KMS-11 (cell line): ENCODE measurements at regions not wholly inside any gene's neighbourhood (a gene's known extent, or its start where the extent isn't known, plus 50 kb on each side); places are given as distances from the start of the nearest gene placed in this dataset.

Experiments
- H2AFZ ChIP-seq: fragments of 200-600 bp; sonication (generic); 2 replicates; pipeline ENCODE4 v1.6.1; 2016; ENCODE audit warnings: antibody characterized with exemption, mixed run types, low read depth
- H3K27ac ChIP-seq: fragments of 200-600 bp; sonication (generic); 2 replicates; pipeline ENCODE4 v1.6.1; 2016; ENCODE audit warnings: mild to moderate bottlenecking, mixed run types
- H3K27me3 ChIP-seq: fragments of 200-600 bp; sonication (generic); 2 replicates; pipeline ENCODE4 v1.6.1; 2017; ENCODE audit warnings: mild to moderate bottlenecking, low read depth, mixed run types, moderate library complexity; ENCODE audit not compliant: insufficient read depth
- H3K36me3 ChIP-seq: fragments of 200-600 bp; sonication (generic); 2 replicates; pipeline ENCODE4 v1.6.1; 2017; ENCODE audit warnings: mild to moderate bottlenecking, mixed run types; ENCODE audit not compliant: insufficient read depth
- H3K4me1 ChIP-seq: fragments of 200-600 bp; sonication (generic); 2 replicates; pipeline ENCODE4 v1.6.1; 2016; ENCODE audit warnings: mild to moderate bottlenecking, low read depth, mixed run types; ENCODE audit not compliant: poor library complexity, severe bottlenecking
- H3K4me2 ChIP-seq: fragments of 200-600 bp; sonication (generic); 2 replicates; pipeline ENCODE4 v1.7.0; 2016; ENCODE audit warnings: mild to moderate bottlenecking, mixed run types
- H3K4me3 ChIP-seq: fragments of 200-600 bp; sonication (generic); IDR thresholded peaks from 2 replicates; pipeline ENCODE4 v1.6.1; 2017; ENCODE audit warnings: low read depth, low read length, mixed read lengths; ENCODE audit not compliant: insufficient read depth
- H3K79me2 ChIP-seq: fragments of 200-600 bp; sonication (generic); 2 replicates; pipeline ENCODE4 v1.6.1; 2016; ENCODE audit warnings: low read depth, mixed run types; ENCODE audit not compliant: insufficient read depth
- H3K9ac ChIP-seq: fragments of 200-600 bp; sonication (generic); 2 replicates; pipeline ENCODE4 v1.6.1; 2016; ENCODE audit warnings: mild to moderate bottlenecking, mixed run types
- H4K20me1 ChIP-seq: fragments of 200-600 bp; sonication (generic); 2 replicates; pipeline ENCODE4 v1.6.1; 2016; ENCODE audit warnings: mild to moderate bottlenecking, mixed run types; ENCODE audit not compliant: insufficient read depth
- CTCF ChIP-seq: fragments of 200-600 bp; sonication (generic); conservative IDR thresholded peaks from 2 replicates; pipeline ENCODE4 v1.6.1; 2017; ENCODE audit warnings: low read depth, mild to moderate bottlenecking, antibody characterized with exemption, low read length, moderate library complexity, mixed read lengths

GRCh38 chr4:120498678-120499077 is 423.8 kb downstream of the PRDM5 start:
- Histone ChIP-seq H3K27ac (no peak overlapping the region), H3K9ac (no peak overlapping the region), H2AFZ (no peak overlapping the region), H3K36me3 (no peaks in the 10 kb centered on the region), H3K4me1 (no peaks in the 10 kb centered on the region), H3K27me3 (no peaks in the 10 kb centered on the region), H3K4me3 (no peak overlapping the region), H3K79me2 (no peaks in the 10 kb centered on the region), H3K4me2 (no peak overlapping the region), H4K20me1 (no peaks in the 10 kb centered on the region)
- no peak for TF ChIP-seq CTCF

DNA sequence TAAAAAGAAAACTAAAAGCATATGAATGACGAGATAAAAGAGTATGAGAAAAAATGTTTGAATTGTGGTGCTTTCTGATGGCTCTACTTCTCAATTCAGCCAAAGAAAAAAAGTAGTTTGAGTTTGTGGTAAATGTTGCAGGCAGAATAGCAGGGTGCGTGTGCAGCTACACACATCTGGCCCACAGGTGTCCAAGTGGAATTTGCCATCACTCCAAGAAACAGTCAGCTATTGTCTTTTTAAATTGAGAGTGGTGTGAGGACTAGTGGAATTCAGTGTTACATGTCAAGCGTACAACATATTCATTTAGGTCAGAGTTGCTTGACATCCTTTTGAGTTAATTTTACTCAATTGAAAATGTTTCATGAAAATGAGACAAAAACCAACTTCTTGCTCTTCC is 424.8 kb upstream of the MAD2L1 start:
- H3K27me3 ChIP-seq, result no peaks in the 10 kb centered on the region
- H4K20me1 ChIP-seq, result no peaks in the 10 kb centered on the region
- no peak overlapping the region for H2AFZ ChIP-seq
- H3K4me1 ChIP-seq, result no peaks in the 10 kb centered on the region
- H3K9ac ChIP-seq, result no peak overlapping the region
- no peak overlapping the region for H3K4me2 ChIP-seq
- H3K36me3 ChIP-seq, result no peaks in the 10 kb centered on the region
- no peak overlapping the region for H3K27ac ChIP-seq
- no peak for TF ChIP-seq CTCF
- no peaks in the 10 kb centered on the region for H3K79me2 ChIP-seq
- no peak overlapping the region for H3K4me3 ChIP-seq

- H3K79me2 ChIP-seq, result no peaks in the 10 kb centered on the region
- H3K9ac ChIP-seq, result no peak overlapping the region
- no peaks in the 10 kb centered on the region for H4K20me1 ChIP-seq
- H3K4me2 ChIP-seq, result no peak overlapping the region
- no peak overlapping the region for H3K4me3 ChIP-seq
- no peak for TF ChIP-seq CTCF
- no peak overlapping the region for H3K27ac ChIP-seq
- H3K36me3 ChIP-seq, result no peaks in the 10 kb centered on the region
- no peaks in the 10 kb centered on the region for H3K27me3 ChIP-seq
- no peak overlapping the region for H2AFZ ChIP-seq
- no peaks in the 10 kb centered on the region for H3K4me1 ChIP-seq
Observed at GRCh38 chr4:120481756-120482155, 415.1 kb upstream of the MAD2L1 start.

GRCh38 chr4:120472447-120473131 is 405.9 kb upstream of the MAD2L1 start:
- Histone ChIP-seq H3K27me3 (no peaks in the 10 kb centered on the region), H3K9ac (no peak overlapping the region), H3K27ac (no peak overlapping the region), H3K4me2 (no peak overlapping the region), H4K20me1 (no peaks in the 10 kb centered on the region), H2AFZ (no peak overlapping the region), H3K36me3 (no peaks in the 10 kb centered on the region), H3K79me2 (no peaks in the 10 kb centered on the region), H3K4me3 (no peak overlapping the region), H3K4me1 (no peaks in the 10 kb centered on the region)
- TF ChIP-seq CTCF, result no peak
